Right lobe of liver (tissue), 4 donors: ENCODE measurements at regions not wholly inside any gene's neighbourhood (a gene's known extent, or its start where the extent isn't known, plus 50 kb on each side); places are given as distances from the start of the nearest gene placed in this dataset.

ENCODE experiments used
- CTCF ChIP-seq, 4 donors: fragments of 200-600 bp in 3 of 4; fragments of 450-650 bp in 1 of 4; IDR thresholded peaks; one replicate each; pipeline versions ENCODE4 v1.5.1 to v1.8.0; 2016 to 2022; ENCODE audit warnings: antibody characterized with exemption in 4 of 4, mild to moderate bottlenecking in 2 of 4
- POLR2A ChIP-seq: fragments of 450-650 bp; IDR thresholded peaks from one replicate; pipeline ENCODE4 v1.6.1; 2017; ENCODE audit warnings: antibody characterized with exemption, mild to moderate bottlenecking
- donor health status: DM: no; HTN: no; CAD: no.
- donor health status: DM: no; HTN: no; CAD: no.
- donor health status: DM: no; HTN: yes; CAD: no.

GRCh38 chr12:32952681-32953080, 56.1 kb upstream of the PKP2 start:
- TF ChIP-seq CTCF (IDR thresholded peaks at IDR 0.05) (no peak), POLR2A (no peak)
